SW 1271 (cell line): ENCODE measurements at regions not wholly inside any gene's neighbourhood (a gene's known extent, or its start where the extent isn't known, plus 50 kb on each side); places are given as distances from the start of the nearest gene placed in this dataset.

Experiments used
- DNase-seq, 2 experiments: peaks; one replicate each; lab custom pipeline; 2025; lab: John Stamatoyannopoulos, UW

- DNase-seq = no peak
Measured at GRCh38 chr11:119885067-119885466, 156.1 kb upstream of the NECTIN1 start.

GRCh38 chr11:119882316-119882715, 153.3 kb upstream of the NECTIN1 start:
- no peak for DNase-seq

GRCh38 chr11:119880873-119881272, 151.9 kb upstream of the NECTIN1 start:
- DNase-seq = no peak

GRCh38 chr11:119880143-119880542, 151.1 kb upstream of the NECTIN1 start:
- no peak for DNase-seq

- DNase-seq = no peak
Measured at GRCh38 chr11:119878990-119879389, 150.0 kb upstream of the NECTIN1 start.

- DNase-seq = no peak
Measured at GRCh38 chr11:119876841-119877240, 147.8 kb upstream of the NECTIN1 start.

GRCh38 chr11:119875841-119876600, 147.0 kb upstream of the NECTIN1 start:
- no peak for DNase-seq

GRCh38 chr11:119874660-119875238, 145.7 kb upstream of the NECTIN1 start:
- no peak for DNase-seq

- no peak for DNase-seq
Measured at GRCh38 chr11:119873761-119874421, 144.9 kb upstream of the NECTIN1 start.

GRCh38 chr11:119872611-119873310, 143.8 kb upstream of the NECTIN1 start:
- no peak for DNase-seq

- no peak for DNase-seq
Measured at GRCh38 chr11:119865661-119866156, 136.7 kb upstream of the NECTIN1 start.

- DNase-seq = no peak
Measured at GRCh38 chr11:119864836-119865235, 135.8 kb upstream of the NECTIN1 start.

GRCh38 chr11:119863851-119864601, 135.0 kb upstream of the NECTIN1 start:
- no peak for DNase-seq

- DNase-seq = no peak
Measured at GRCh38 chr11:119863236-119863635, 134.2 kb upstream of the NECTIN1 start.

- no peak for DNase-seq
Measured at GRCh38 chr11:119861160-119861559, 132.2 kb upstream of the NECTIN1 start.

- no peak for DNase-seq
Measured at GRCh38 chr11:119860561-119861094, 131.6 kb upstream of the NECTIN1 start.

- DNase-seq = no peak
Measured at GRCh38 chr11:119859684-119860083, 130.7 kb upstream of the NECTIN1 start.

GRCh38 chr11:119858288-119858687, 129.3 kb upstream of the NECTIN1 start:
- DNase-seq = no peak

- DNase-seq = no peak
Measured at GRCh38 chr11:119856681-119857485, 127.9 kb upstream of the NECTIN1 start.

- DNase-seq = no peak
Measured at GRCh38 chr11:119855066-119855465, 126.1 kb upstream of the NECTIN1 start.

GRCh38 chr11:119854521-119854920, 125.5 kb upstream of the NECTIN1 start:
- no peak for DNase-seq
